Tibial artery (tissue), 4 donors: ENCODE measurements at regions not wholly inside any gene's neighbourhood (a gene's known extent, or its start where the extent isn't known, plus 50 kb on each side); places are given as distances from the start of the nearest gene placed in this dataset.
A peak's percentile ranks its signal among the peaks of the same experiment; 100 is the strongest.

ENCODE experiments used
- DNase-seq, 2 donors: peaks; one replicate each; pipeline ENCODE4 v3.0.0-alpha.2; 2019
- H3K27ac ChIP-seq, 2 donors: fragments of 200-600 bp; sonication (generic) in 1 of 2; 1 replicate in 1 of 2; 2 replicates in 1 of 2; pipeline ENCODE4 v1.5.1; 2018 to 2019; ENCODE audit warnings: mild to moderate bottlenecking in 1 of 2
- H3K27me3 ChIP-seq, 2 donors: fragments of 200-600 bp; sonication (generic) in 1 of 2; one replicate each; pipeline versions ENCODE4 v1.5.1 to v1.6.0; 2016 to 2019
- H3K36me3 ChIP-seq, 3 donors: fragments of 200-600 bp; sonication (generic) in 2 of 3; one replicate each; pipeline ENCODE4 v1.5.1; 2016 to 2019; ENCODE audit warnings: mild to moderate bottlenecking in 2 of 3
- H3K4me1 ChIP-seq, 4 donors: fragments of 200-600 bp; sonication (generic) in 2 of 4; 1 replicate in 3 of 4; 2 replicates in 1 of 4; pipeline ENCODE4 v1.5.1; 2016 to 2019
- H3K4me3 ChIP-seq, 2 donors: fragments of 200-600 bp; sonication (generic) in 1 of 2; 1 replicate in 1 of 2; 2 replicates in 1 of 2; pipeline ENCODE4 v1.5.1; 2018 to 2019; ENCODE audit warnings: mild to moderate bottlenecking in 2 of 2
- H3K9me3 ChIP-seq, 3 donors: fragments of 200-600 bp; sonication (generic) in 1 of 3; one replicate each; pipeline ENCODE4 v1.5.1; 2016 to 2019
- CTCF ChIP-seq, 2 experiments: fragments of 200-600 bp in 1 of 2; fragments of 450-650 bp in 1 of 2; IDR thresholded peaks; one replicate each; pipeline ENCODE4 v1.5.1; 2017 to 2019; ENCODE audit warnings: antibody characterized with exemption in 2 of 2, mild to moderate bottlenecking in 1 of 2, moderate library complexity in 1 of 2
- intact Hi-C: fragments of 100-400 bp; cut with DNase I; formaldehyde crosslinking; loops from one replicate; pipeline ENCODE4 v1.15.0; 2023; ENCODE audit warnings: low total_unique reads

- intact Hi-C loops: loop anchor here (10.0 kb wide), 1 partner anchor 100 kb away; no protein-coding TSS in a partner anchor
- Histone ChIP-seq H3K36me3 (no peaks in the 10 kb centered on the region), H3K27me3 (no peaks in the 10 kb centered on the region), H3K9me3 (no peaks in the 10 kb centered on the region), H3K27ac (no peak overlapping the region), H3K4me1 (peaks cover 0 to 22% (median 17%) of the 10 kb centered on the region in 4 donors), H3K4me3 (no peak overlapping the region)
- no peak for TF ChIP-seq CTCF (IDR thresholded peaks at IDR 0.05)
- DNase-seq: no peak
These were observed 106.8 kb upstream of the FRMD6 start for GRCh38 chr14:51544901-51545300.

GRCh38 chr14:51545396-51545795 lies 106.3 kb upstream of the FRMD6 start:
- Histone ChIP-seq H3K27me3 (no peaks in the 10 kb centered on the region), H3K36me3 (no peaks in the 10 kb centered on the region), H3K9me3 (no peaks in the 10 kb centered on the region), H3K27ac (no peak overlapping the region), H3K4me1 (peaks cover 0 to 17% (median 14%) of the 10 kb centered on the region in 4 donors), H3K4me3 (no peak overlapping the region)
- intact Hi-C loops: loop anchor here (10.0 kb wide), 1 partner anchor 99 kb away; no protein-coding TSS in a partner anchor
- TF ChIP-seq CTCF (IDR thresholded peaks at IDR 0.05): no peak
- no peak for DNase-seq

GRCh38 chr14:51546099-51546498 lies 105.6 kb upstream of the FRMD6 start:
- no peaks in the 10 kb centered on the region for H3K9me3 ChIP-seq
- peaks cover 0 to 16% (median 14%) of the 10 kb centered on the region in 4 donors for H3K4me1 ChIP-seq
- no peak for DNase-seq
- intact Hi-C loops: loop anchor here (10.0 kb wide), 1 partner anchor 99 kb away; no protein-coding TSS in a partner anchor
- H3K27me3 ChIP-seq: no peaks in the 10 kb centered on the region
- no peak overlapping the region for H3K27ac ChIP-seq
- no peak for TF ChIP-seq CTCF (IDR thresholded peaks at IDR 0.05)
- no peaks in the 10 kb centered on the region for H3K36me3 ChIP-seq
- H3K4me3 ChIP-seq: no peak overlapping the region

GRCh38 chr14:51546603-51547258 lies 105.0 kb upstream of the FRMD6 start:
- no peaks in the 10 kb centered on the region for H3K9me3 ChIP-seq
- H3K4me3 ChIP-seq: no peak overlapping the region
- H3K27ac ChIP-seq: peak overlapping the region; percentile 35 to 43
- no peaks in the 10 kb centered on the region for H3K27me3 ChIP-seq
- intact Hi-C loops: loop anchor here (10.0 kb wide), 1 partner anchor 98 kb away; no protein-coding TSS in a partner anchor
- no peak for DNase-seq
- H3K36me3 ChIP-seq: no peaks in the 10 kb centered on the region
- H3K4me1 ChIP-seq: peaks cover 0 to 16% (median 14%) of the 10 kb centered on the region in 4 donors
- no peak for TF ChIP-seq CTCF (IDR thresholded peaks at IDR 0.05)

GRCh38 chr14:51547260-51547659 lies 104.5 kb upstream of the FRMD6 start:
- TF ChIP-seq CTCF (IDR thresholded peaks at IDR 0.05): no peak

More at GRCh38 chr14:51547260-51547659, 104.5 kb upstream of the FRMD6 start:
- Histone ChIP-seq H3K4me1 (peaks cover 0 to 16% (median 14%) of the 10 kb centered on the region in 4 donors), H3K36me3 (no peaks in the 10 kb centered on the region), H3K9me3 (no peaks in the 10 kb centered on the region), H3K27me3 (no peaks in the 10 kb centered on the region), H3K27ac (peak overlapping the region; percentile 43), H3K4me3 (no peak overlapping the region)
- DNase-seq: peak; percentile 55 to 74
- intact Hi-C loops: loop anchor here (10.0 kb wide), 1 partner anchor 98 kb away; no protein-coding TSS in a partner anchor
